ENCODE measurements at regions not wholly inside any gene's neighbourhood (a gene's known extent, or its start where the extent isn't known, plus 50 kb on each side); places are given as distances from the start of the nearest gene placed in this dataset.
"Not testable (repeated sequence)": the region's sequence is repeated elsewhere in the genome, so short reads cannot be mapped to it uniquely, and the experiment has no call there.

GRCh38 chr20:52438326-52438963 lies 246.9 kb upstream of the ZFP64 start:
- no peak for DNase-seq (ENCODE audit: low spot score)

GRCh38 chr20:52434453-52434852 lies 242.9 kb upstream of the ZFP64 start:
- DNase-seq (ENCODE audit: low spot score), result no peak

- no peak for DNase-seq (ENCODE audit: low spot score)
Observed at GRCh38 chr20:52434041-52434425, 242.5 kb upstream of the ZFP64 start.

- no peak for DNase-seq (ENCODE audit: low spot score)
Observed at GRCh38 chr20:52433326-52434040, 241.9 kb upstream of the ZFP64 start.

GRCh38 chr20:52432740-52433139 lies 241.2 kb upstream of the ZFP64 start:
- no peak for DNase-seq (ENCODE audit: low spot score)

- DNase-seq (ENCODE audit: low spot score), result no peak
Observed at GRCh38 chr20:52429029-52429428, 237.4 kb upstream of the ZFP64 start.

- DNase-seq (ENCODE audit: low spot score), result no peak
Observed at GRCh38 chr20:52427960-52428359, 236.4 kb upstream of the ZFP64 start.

GRCh38 chr20:52426856-52427255 lies 235.3 kb upstream of the ZFP64 start:
- DNase-seq (ENCODE audit: low spot score), result no peak

GRCh38 chr20:52425701-52426100 lies 234.1 kb upstream of the ZFP64 start:
- no peak for DNase-seq (ENCODE audit: low spot score)

- DNase-seq (ENCODE audit: low spot score), result no peak
Observed at GRCh38 chr20:52425253-52425652, 233.7 kb upstream of the ZFP64 start.

GRCh38 chr20:52424357-52424942 lies 232.9 kb upstream of the ZFP64 start:
- DNase-seq (ENCODE audit: low spot score), result not testable (repeated sequence)

- DNase-seq (ENCODE audit: low spot score), result not testable (repeated sequence)
Observed at GRCh38 chr20:52423536-52424140, 232.1 kb upstream of the ZFP64 start.

- no peak for DNase-seq (ENCODE audit: low spot score)
Observed at GRCh38 chr20:52422574-52423336, 231.2 kb upstream of the ZFP64 start.

GRCh38 chr20:52420805-52421204 lies 229.2 kb upstream of the ZFP64 start:
- no peak for DNase-seq (ENCODE audit: low spot score)

- DNase-seq (ENCODE audit: low spot score), result no peak
Observed at GRCh38 chr20:52419205-52419604, 227.6 kb upstream of the ZFP64 start.

GRCh38 chr20:52416953-52417352 lies 225.4 kb upstream of the ZFP64 start:
- DNase-seq (ENCODE audit: low spot score), result no peak

GRCh38 chr20:52411611-52412010 lies 220.0 kb upstream of the ZFP64 start:
- DNase-seq (ENCODE audit: low spot score), result no peak

- DNase-seq (ENCODE audit: low spot score), result no peak
Observed at GRCh38 chr20:52410731-52411234, 219.2 kb upstream of the ZFP64 start.

- DNase-seq (ENCODE audit: low spot score), result no peak
Observed at GRCh38 chr20:52410182-52410647, 218.6 kb upstream of the ZFP64 start.

GRCh38 chr20:52405986-52406385 lies 214.4 kb upstream of the ZFP64 start:
- no peak for DNase-seq (ENCODE audit: low spot score)

- DNase-seq (ENCODE audit: low spot score), result no peak
Observed at GRCh38 chr20:52405417-52405816, 213.8 kb upstream of the ZFP64 start.

GRCh38 chr20:52404671-52405070 lies 213.1 kb upstream of the ZFP64 start:
- no peak for DNase-seq (ENCODE audit: low spot score)

Measured in ureter (tissue), 1 donor.